C4-2B (cell line): ENCODE measurements at regions not wholly inside any gene's neighbourhood (a gene's known extent, or its start where the extent isn't known, plus 50 kb on each side); places are given as distances from the start of the nearest gene placed in this dataset.
"Not testable (repeated sequence)": the region's sequence is repeated elsewhere in the genome, so short reads cannot be mapped to it uniquely, and the experiment has no call there.

Experiments
- H3K27ac ChIP-seq: fragments of 450-650 bp; 2 replicates; pipeline ENCODE4 v1.5.1; 2017
- CTCF ChIP-seq: fragments of 450-650 bp; conservative IDR thresholded peaks from 2 replicates; pipeline ENCODE4 v1.5.1; 2017; ENCODE audit warnings: mild to moderate bottlenecking
- ZFX ChIP-seq: fragments of 450-650 bp; IDR thresholded peaks from 2 replicates; pipeline ENCODE4 v1.6.1; 2017

- H3K27ac ChIP-seq: no peak overlapping the region
- TF ChIP-seq CTCF: no peak
- no peak for TF ChIP-seq ZFX
Measured at GRCh38 chr5:101009758-101010519, 106.9 kb upstream of the ST8SIA4 start.

GRCh38 chr5:100992354-100992753, 89.3 kb upstream of the ST8SIA4 start:
- H3K27ac ChIP-seq: no peak overlapping the region
- TF ChIP-seq ZFX: no peak
- TF ChIP-seq CTCF: no peak

GRCh38 chr5:100983601-100984000, 80.5 kb upstream of the ST8SIA4 start:
- not testable (repeated sequence) for H3K27ac ChIP-seq

- no peak overlapping the region for H3K27ac ChIP-seq
Measured at GRCh38 chr5:100974082-100974481, 71.0 kb upstream of the ST8SIA4 start.

GRCh38 chr5:100970646-100971255, 67.7 kb upstream of the ST8SIA4 start:
- no peak overlapping the region for H3K27ac ChIP-seq
- no peak for TF ChIP-seq CTCF
- no peak for TF ChIP-seq ZFX

More at GRCh38 chr5:100974082-100974481, 71.0 kb upstream of the ST8SIA4 start:
- TF ChIP-seq ZFX: no peak
- TF ChIP-seq CTCF: no peak

- no peak for TF ChIP-seq ZFX
- no peak for TF ChIP-seq CTCF
- H3K27ac ChIP-seq: no peak overlapping the region
Measured at GRCh38 chr5:100965291-100965690, 62.2 kb upstream of the ST8SIA4 start.
